GM12878 (cell line): ENCODE measurements at regions not wholly inside any gene's neighbourhood (a gene's known extent, or its start where the extent isn't known, plus 50 kb on each side); places are given as distances from the start of the nearest gene placed in this dataset.

Source experiments
- ATAC-seq: fragments of 200-7000 bp; cut with Tn5 transposase; 3 replicates; pipeline ENCODE4 v1.9.1; 2020; ENCODE audit warnings: mild to moderate bottlenecking, moderate library complexity
- BruUV-seq: library from RNA; stranded (reverse); fragments of 400-500 nt; replicated peaks from 2 replicates; lab custom pipeline; 2021; lab: Mats Ljungman, UMichigan
- CTCF ChIA-PET: fragments of 300-600 bp; sonication (Branson Sonifier 250); formaldehyde crosslinking; extraction: SDS; loops from one replicate; lab custom pipeline; 2021; ENCODE audit warnings: inconsistent platforms; lab: Yijun Ruan, JAX
- POLR2A ChIA-PET: fragments of 350-600 bp; formaldehyde crosslinking; extraction: SDS; loops from one replicate; lab custom pipeline; 2021; ENCODE audit warnings: inconsistent platforms; lab: Charles Lee
- RAD21 ChIA-PET: fragments of 300-600 bp; sonication (Branson Sonifier 250); formaldehyde crosslinking; loops from one replicate; lab custom pipeline; 2023; ENCODE audit warnings: antibody characterized with exemption; ENCODE audit not compliant: unreplicated experiment; lab: Charles Lee
- SMC1A ChIA-PET: fragments of 300-600 bp; sonication (Branson Sonifier 250); formaldehyde crosslinking; loops from one replicate; lab custom pipeline; 2023; ENCODE audit not compliant: unreplicated experiment, uncharacterized antibody; lab: Charles Lee
- DNase-seq: peaks from one replicate; pipeline ENCODE4 v3.0.0-alpha.2; 2011; ENCODE audit warnings: low read depth, low spot score
- FAIRE-seq: peaks from 3 replicates; lab custom pipeline; 2011; peaks lifted over from hg19 to GRCh38; lab: Jason Lieb, UNC
- H2AFZ ChIP-seq: 2 replicates; pipeline ENCODE4 v1.6.0; 2011; ENCODE audit warnings: low read depth, low read length, control low read depth; ENCODE audit not compliant: control insufficient read depth
- H3K27ac ChIP-seq: 2 replicates; pipeline ENCODE4 v1.5.1; 2011; ENCODE audit warnings: control low read depth; ENCODE audit not compliant: control insufficient read depth, insufficient read depth
- H3K27me3 ChIP-seq, 2 experiments: replicated peaks in 1 of 2; 2 replicates each; pipeline versions ENCODE4 v1.6.0 to v1.6.1; 2011; ENCODE audit warnings: low read length in 1 of 2; ENCODE audit not compliant: control insufficient read depth in 2 of 2, insufficient read depth in 2 of 2
- H3K36me3 ChIP-seq, 2 experiments: 2 replicates each; pipeline ENCODE4 v1.5.1; 2011; ENCODE audit warnings: low read length in 1 of 2; ENCODE audit not compliant: control insufficient read depth in 2 of 2, insufficient read depth in 2 of 2
- H3K4me1 ChIP-seq: 2 replicates; pipeline ENCODE4 v1.6.1; 2011; ENCODE audit warnings: mild to moderate bottlenecking, low read length, moderate library complexity, mixed read lengths; ENCODE audit not compliant: control insufficient read depth, insufficient read depth
- H3K4me2 ChIP-seq: 2 replicates; pipeline ENCODE4 v1.6.0; 2011; ENCODE audit warnings: control low read depth; ENCODE audit not compliant: control insufficient read depth, insufficient read depth
- H3K4me3 ChIP-seq: fragments of 200-600 bp; sonication (generic); 2 replicates; pipeline ENCODE4 v1.5.1; 2016
- H3K79me2 ChIP-seq: 2 replicates; pipeline ENCODE4 v1.6.0; 2011; ENCODE audit warnings: low read length; ENCODE audit not compliant: control insufficient read depth, insufficient read depth
- H3K9ac ChIP-seq: 2 replicates; pipeline ENCODE4 v1.8.0; 2011; ENCODE audit warnings: low read length, control low read depth, mixed read lengths; ENCODE audit not compliant: control insufficient read depth, insufficient read depth
- H3K9me3 ChIP-seq: replicated peaks from 3 replicates; pipeline ENCODE4 v1.5.1; 2011; ENCODE audit warnings: mild to moderate bottlenecking, low read length; ENCODE audit not compliant: control insufficient read depth, insufficient read depth
- H4K20me1 ChIP-seq: 2 replicates; pipeline ENCODE4 v1.6.0; 2011; ENCODE audit not compliant: control insufficient read depth, insufficient read depth
- CEBPB ChIP-seq, 2 experiments: fragments of 150-350 bp in 1 of 2; IDR thresholded peaks; 2 replicates each; pipeline ENCODE4 v1.6.1; 2012 to 2014; ENCODE audit warnings: low read depth in 2 of 2, low read length in 2 of 2, borderline replicate concordance in 1 of 2, inconsistent platforms in 1 of 2
- DPF2 ChIP-seq: fragments of 450-650 bp; IDR thresholded peaks from 2 replicates; pipeline ENCODE4 v1.6.1; 2017; ENCODE audit warnings: mild to moderate bottlenecking
- E2F4 ChIP-seq: IDR thresholded peaks from 2 replicates; pipeline ENCODE4 v1.6.1; 2012; ENCODE audit warnings: low read depth, low read length, improper control_type of control experiment
- GABPA ChIP-seq: IDR thresholded peaks from 2 replicates; pipeline ENCODE4 v1.6.1; 2014; ENCODE audit warnings: antibody characterized with exemption, low read depth, mild to moderate bottlenecking, inconsistent platforms
- HCFC1 ChIP-seq: fragments of 150-350 bp; IDR thresholded peaks from 2 replicates; pipeline ENCODE4 v1.6.1; 2014; ENCODE audit warnings: low read length
- IKZF1 ChIP-seq: fragments of 450-650 bp; conservative IDR thresholded peaks from 2 replicates; pipeline ENCODE4 v1.6.1; 2017; ENCODE audit warnings: antibody characterized with exemption, mild to moderate bottlenecking
- IKZF2 ChIP-seq, 2 experiments: fragments of 450-650 bp; IDR thresholded peaks; 2 replicates each; pipeline ENCODE4 v1.6.1; 2017; ENCODE audit warnings: mild to moderate bottlenecking in 2 of 2, moderate library complexity in 2 of 2
- IRF4 ChIP-seq: IDR thresholded peaks from 2 replicates; pipeline ENCODE4 v1.6.1; 2011; ENCODE audit warnings: low read depth, low read length
- JUND ChIP-seq: IDR thresholded peaks from 2 replicates; pipeline ENCODE4 v1.6.1; 2012; ENCODE audit warnings: low read depth, mild to moderate bottlenecking, low read length, improper control_type of control experiment, moderate library complexity
- NFIC ChIP-seq: IDR thresholded peaks from 2 replicates; pipeline ENCODE4 v1.6.1; 2012; ENCODE audit warnings: low read depth, mild to moderate bottlenecking, inconsistent platforms, low read length, moderate library complexity
- NFXL1 ChIP-seq: fragments of 450-650 bp; IDR thresholded peaks from 2 replicates; pipeline ENCODE4 v1.6.1; 2017; ENCODE audit warnings: antibody characterized with exemption, mild to moderate bottlenecking, borderline replicate concordance
- PAX5 ChIP-seq: IDR thresholded peaks from 2 replicates; pipeline ENCODE4 v1.6.1; 2011; ENCODE audit warnings: low read depth, low read length, borderline replicate concordance
- POU2F2 ChIP-seq: IDR thresholded peaks from 3 replicates; pipeline ENCODE4 v1.6.1; 2011; ENCODE audit warnings: low read depth, mild to moderate bottlenecking, low read length, borderline replicate concordance
- RAD51 ChIP-seq: fragments of 450-650 bp; IDR thresholded peaks from 2 replicates; pipeline ENCODE4 v1.6.1; 2016; ENCODE audit warnings: moderate library complexity, mild to moderate bottlenecking, inconsistent platforms
- RFX5 ChIP-seq: IDR thresholded peaks from 2 replicates; pipeline ENCODE4 v1.6.1; 2011; ENCODE audit warnings: low read depth, low read length, improper control_type of control experiment
- TBL1XR1 ChIP-seq: IDR thresholded peaks from 2 replicates; pipeline ENCODE4 v1.6.1; 2012; ENCODE audit warnings: low read depth, low read length, improper control_type of control experiment
- TCF12 ChIP-seq: IDR thresholded peaks from 2 replicates; pipeline ENCODE4 v1.6.1; 2011; ENCODE audit warnings: low read depth, mild to moderate bottlenecking, low read length
- YBX1 ChIP-seq: fragments of 450-650 bp; IDR thresholded peaks from 2 replicates; pipeline ENCODE4 v1.6.1; 2016; ENCODE audit warnings: antibody characterized with exemption
- ZBED1 ChIP-seq: IDR thresholded peaks from 2 replicates; pipeline ENCODE4 v1.6.1; 2016; ENCODE audit warnings: borderline replicate concordance
- ZBTB4 ChIP-seq: fragments of 450-650 bp; formaldehyde crosslinking; IDR thresholded peaks from 2 replicates; pipeline ENCODE4 v1.4.0; 2022; ENCODE audit warnings: mild to moderate bottlenecking, moderate library complexity
- ZNF207 ChIP-seq: fragments of 450-650 bp; IDR thresholded peaks from 2 replicates; pipeline ENCODE4 v1.6.1; 2014; ENCODE audit warnings: antibody characterized with exemption, mild to moderate bottlenecking, borderline replicate concordance
- ZNF217 ChIP-seq: fragments of 450-650 bp; IDR thresholded peaks from 2 replicates; pipeline ENCODE4 v1.6.1; 2017; ENCODE audit warnings: antibody characterized with exemption, mild to moderate bottlenecking
- ZNF622 ChIP-seq: fragments of 450-650 bp; IDR thresholded peaks from 2 replicates; pipeline ENCODE4 v1.6.1; 2017; ENCODE audit warnings: mild to moderate bottlenecking, inconsistent platforms
- WGBS: methylation state at CpG from one replicate; pipeline ENCODE4 v1.1.6; 2016; ENCODE audit warnings: low lambda C conversion rate; ENCODE audit not compliant: insufficient replicate concordance, insufficient coverage; ENCODE audit errors: missing lambda C conversion rate; 5-methylcytosine and 5-hydroxymethylcytosine counted together
- in situ Hi-C: fragments of 300-500 bp; cut with MboI; formaldehyde crosslinking; loops from 9 replicates; pipeline ENCODE4 v1.14.3; 2018; ENCODE audit warnings: mixed read lengths
- intact Hi-C: fragments of 100-400 bp; cut with micrococcal nuclease; formaldehyde crosslinking; loops from one replicate; pipeline ENCODE4 v1.14.2; 2022; ENCODE audit not compliant: unreplicated experiment
- TF ChIP-seq, protein P1 (sequence below): fragments of 450-650 bp; IDR thresholded peaks from 2 replicates; pipeline ENCODE4 v1.6.1; 2017; ENCODE audit warnings: mild to moderate bottlenecking

GRCh38 chr4:132827522-132827921, 321.6 kb upstream of the PCDH10 start:
- Histone ChIP-seq H3K9me3 (no peaks in the 10 kb centered on the region), H3K4me2 (no peak overlapping the region), H3K9ac (no peak overlapping the region), H2AFZ (no peak overlapping the region), H4K20me1 (no peaks in the 10 kb centered on the region), H3K36me3 (no peaks in the 10 kb centered on the region), H3K4me3 (no peak overlapping the region), H3K27ac (no peak overlapping the region), H3K27me3 (no peaks in the 10 kb centered on the region), H3K79me2 (no peaks in the 10 kb centered on the region), H3K4me1 (no peaks in the 10 kb centered on the region)
- in situ Hi-C loops: no loop called here
- BruUV-seq: no TSS peak
- SMC1A ChIA-PET: no interaction called here
- DNase-seq (peak; percentile 11), FAIRE-seq (no peak), ATAC-seq (peak; percentile 97)
- RAD21 ChIA-PET: no interaction called here
- WGBS: 1% methylated on average over 4 of the region's 4 CpGs
- CTCF ChIA-PET: no interaction called here
- intact Hi-C loops: no loop called here
- POLR2A ChIA-PET: no interaction called here
- TF ChIP-seq TCF12: no peak
- TF ChIP-seq NFIC: no peak
- TF ChIP-seq ZNF217: no peak
- no peak for TF ChIP-seq PAX5
- TF ChIP-seq E2F4: no peak
- no peak for TF ChIP-seq NFXL1
- TF ChIP-seq IRF4: 0 out of 2 replicates have a peak, but pooled peaks have one; percentile 44
- TF ChIP-seq JUND: no peak
- TF ChIP-seq ZNF207: no peak
- 0 out of 2 replicates have a peak, but pooled peaks have one; percentile 36 for TF ChIP-seq DPF2
- no peak for TF ChIP-seq CEBPB (IDR thresholded peaks at IDR 0.05; ENCODE audit: borderline replicate concordance in 1 of 2, low read depth in 2 of 2, low read length in 2 of 2)
- TF ChIP-seq ZNF622: no peak
- TF ChIP-seq IKZF1: peak; percentile 31; the same call in 1 of the 2 replicates
- TF ChIP-seq YBX1: no peak
- no peak for TF ChIP-seq POU2F2
- TF ChIP-seq, protein P1, sequence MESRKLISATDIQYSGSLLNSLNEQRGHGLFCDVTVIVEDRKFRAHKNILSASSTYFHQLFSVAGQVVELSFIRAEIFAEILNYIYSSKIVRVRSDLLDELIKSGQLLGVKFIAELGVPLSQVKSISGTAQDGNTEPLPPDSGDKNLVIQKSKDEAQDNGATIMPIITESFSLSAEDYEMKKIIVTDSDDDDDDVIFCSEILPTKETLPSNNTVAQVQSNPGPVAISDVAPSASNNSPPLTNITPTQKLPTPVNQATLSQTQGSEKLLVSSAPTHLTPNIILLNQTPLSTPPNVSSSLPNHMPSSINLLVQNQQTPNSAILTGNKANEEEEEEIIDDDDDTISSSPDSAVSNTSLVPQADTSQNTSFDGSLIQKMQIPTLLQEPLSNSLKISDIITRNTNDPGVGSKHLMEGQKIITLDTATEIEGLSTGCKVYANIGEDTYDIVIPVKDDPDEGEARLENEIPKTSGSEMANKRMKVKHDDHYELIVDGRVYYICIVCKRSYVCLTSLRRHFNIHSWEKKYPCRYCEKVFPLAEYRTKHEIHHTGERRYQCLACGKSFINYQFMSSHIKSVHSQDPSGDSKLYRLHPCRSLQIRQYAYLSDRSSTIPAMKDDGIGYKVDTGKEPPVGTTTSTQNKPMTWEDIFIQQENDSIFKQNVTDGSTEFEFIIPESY: no peak
- TF ChIP-seq ZBED1: no peak
- TF ChIP-seq GABPA: no peak
- TF ChIP-seq TBL1XR1: no peak
- no peak for TF ChIP-seq RFX5
- peak; percentile 45 to 66 for TF ChIP-seq IKZF2 (IDR thresholded peaks at IDR 0.05)
- TF ChIP-seq ZBTB4 (CRISPR knock-in tag): no peak
- no peak for TF ChIP-seq HCFC1
- no peak for TF ChIP-seq RAD51
